ENCODE measurements at regions not wholly inside any gene's neighbourhood (a gene's known extent, or its start where the extent isn't known, plus 50 kb on each side); places are given as distances from the start of the nearest gene placed in this dataset.

- TF ChIP-seq CTCF (IDR thresholded peaks at IDR 0.05; ENCODE audit: insufficient read depth, low read length, poor library complexity, severe bottlenecking) (no peak), EZH2phosphoT487 (conservative IDR thresholded peaks at IDR 0.05; ENCODE audit: low read length) (no peak)
Observed at GRCh38 chr12:60684988-60685655, 1089.3 kb downstream of the SLC16A7 start.
